HG02623 (cell line): ENCODE measurements at regions not wholly inside any gene's neighbourhood (a gene's known extent, or its start where the extent isn't known, plus 50 kb on each side); places are given as distances from the start of the nearest gene placed in this dataset.

Source experiments
- ATAC-seq: cut with Tn5 transposase; IDR thresholded peaks from one replicate; pipeline ENCODE4 v1.9.1; 2021; ENCODE audit warnings: moderate library complexity; ENCODE audit not compliant: unreplicated experiment

GRCh38 chr1:186557147-186557777 lies 96.3 kb upstream of the PDC start:
- ATAC-seq: no peak

DNA sequence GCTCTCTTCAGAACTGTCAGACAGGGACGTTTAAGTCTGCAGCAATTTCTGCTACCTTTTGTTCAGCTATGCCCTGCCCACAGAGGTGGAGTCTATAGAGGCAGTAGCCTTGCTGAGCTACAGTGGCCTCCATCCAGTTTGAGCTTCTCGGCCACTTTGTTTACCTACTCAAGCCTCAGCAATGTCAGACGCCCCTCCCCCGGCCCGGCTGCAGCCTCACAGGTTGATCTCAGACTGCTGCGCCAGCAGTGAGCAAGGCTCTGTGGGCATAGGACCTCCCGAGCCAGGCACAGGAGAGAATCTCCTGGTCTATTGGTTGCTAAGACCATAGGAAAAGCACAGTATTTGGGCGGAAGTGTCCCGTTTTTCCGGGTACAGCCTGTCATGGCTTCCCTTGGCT lies 89.9 kb upstream of the PDC start:
- ATAC-seq: no peak

- ATAC-seq: no peak
Measured at GRCh38 chr1:186541003-186541402, 80.1 kb upstream of the PDC start.

DNA sequence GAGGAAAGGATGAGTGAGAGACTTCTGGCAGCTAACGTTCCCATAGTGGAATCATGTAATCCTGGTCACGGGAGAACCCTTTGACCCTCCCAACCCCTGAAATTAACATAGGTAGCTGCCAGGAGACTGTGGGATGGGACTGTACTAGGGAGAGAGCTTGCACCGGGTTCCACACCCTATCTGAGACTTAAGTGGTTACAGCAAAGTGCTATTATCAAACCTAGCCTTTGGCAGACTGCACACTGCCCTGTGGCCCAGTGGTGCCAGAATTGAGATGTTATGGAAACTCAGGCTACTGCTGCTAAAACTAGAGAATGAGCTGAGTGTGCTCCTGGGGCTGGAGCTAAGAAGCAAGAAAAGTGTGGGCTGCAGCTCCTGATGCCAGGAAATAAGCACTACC lies 79.6 kb upstream of the PDC start:
- ATAC-seq: no peak

- no peak for ATAC-seq
Measured at GRCh38 chr1:186536273-186536890, 75.5 kb upstream of the PDC start.

- no peak for ATAC-seq
Measured at GRCh38 chr1:186535388-186536133, 74.6 kb upstream of the PDC start.

GRCh38 chr1:186534401-186534800 lies 73.5 kb upstream of the PDC start:
- no peak for ATAC-seq

- no peak for ATAC-seq
Measured at GRCh38 chr1:186532466-186532865, 71.6 kb upstream of the PDC start.

GRCh38 chr1:186531561-186532165 lies 70.7 kb upstream of the PDC start:
- no peak for ATAC-seq

DNA sequence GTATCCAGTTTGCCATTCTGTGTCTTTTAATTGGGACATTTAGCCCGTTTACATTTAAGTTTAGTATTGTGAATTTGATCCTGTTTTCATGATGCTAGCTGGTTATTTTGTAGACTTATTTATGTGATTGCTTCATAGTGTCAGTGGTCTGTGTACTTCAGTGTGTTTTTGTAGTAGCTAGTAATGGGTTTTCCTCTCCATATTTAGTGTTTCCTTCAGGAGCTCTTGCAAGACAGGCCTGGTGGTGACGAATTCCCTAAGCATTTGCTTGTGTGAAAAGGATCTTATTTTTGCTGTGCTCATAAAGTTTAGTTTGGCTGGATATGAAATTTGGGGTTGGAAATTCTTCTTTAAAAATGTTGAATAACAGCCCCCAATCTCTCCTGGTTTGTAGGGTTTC lies 69.2 kb upstream of the PDC start:
- ATAC-seq: no peak

DNA sequence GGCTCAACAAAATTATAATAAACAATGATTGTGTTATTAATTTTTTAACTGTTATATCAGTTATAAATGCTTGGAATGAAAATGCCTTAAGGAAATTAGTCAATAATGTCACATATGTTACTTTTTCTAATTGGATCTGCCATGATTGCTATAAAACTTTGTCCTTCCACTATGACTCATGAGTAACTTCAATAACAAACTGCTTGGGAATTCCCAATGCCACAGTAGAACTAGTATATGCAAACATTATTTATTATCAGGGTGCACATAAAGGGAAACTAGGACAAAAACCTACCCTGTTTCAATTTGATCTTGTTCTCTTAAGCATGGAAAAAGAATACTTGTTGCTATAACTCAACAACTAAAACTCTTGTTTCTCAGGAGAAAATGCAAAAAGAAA lies 59.1 kb upstream of the PDC start:
- no peak for ATAC-seq

DNA sequence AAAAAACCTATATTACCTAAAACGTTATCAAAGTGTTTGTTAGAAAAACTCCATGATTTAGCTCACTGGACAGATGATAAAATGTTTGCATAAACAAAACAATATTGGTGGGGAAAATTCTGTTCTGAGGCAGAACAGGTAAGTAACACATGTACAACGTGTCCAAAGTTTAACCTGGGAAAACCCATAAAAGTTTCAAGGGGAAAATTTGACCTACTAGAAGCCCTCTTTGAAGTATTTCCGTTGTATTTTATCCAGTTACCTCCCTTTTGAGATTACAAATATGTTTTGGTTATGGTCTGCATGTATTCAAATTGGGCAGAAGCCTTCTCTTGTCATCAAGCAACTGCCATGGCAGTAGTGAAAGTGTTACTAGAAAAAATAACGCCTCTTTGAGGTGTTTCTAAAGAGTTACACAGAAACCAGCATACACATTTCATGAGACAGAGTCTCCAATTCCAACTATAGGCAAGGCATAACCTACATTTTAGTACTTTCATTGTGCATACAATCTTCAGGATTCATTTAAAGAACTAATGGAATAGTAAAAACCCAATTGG lies 58.0 kb upstream of the PDC start:
- ATAC-seq: peak; percentile 81

GRCh38 chr1:186518395-186518794 lies 57.5 kb upstream of the PDC start:
- no peak for ATAC-seq

GRCh38 chr1:186514367-186514766 lies 53.5 kb upstream of the PDC start:
- no peak for ATAC-seq

- no peak for ATAC-seq
Measured at GRCh38 chr1:186513526-186513925, 52.6 kb upstream of the PDC start.

DNA sequence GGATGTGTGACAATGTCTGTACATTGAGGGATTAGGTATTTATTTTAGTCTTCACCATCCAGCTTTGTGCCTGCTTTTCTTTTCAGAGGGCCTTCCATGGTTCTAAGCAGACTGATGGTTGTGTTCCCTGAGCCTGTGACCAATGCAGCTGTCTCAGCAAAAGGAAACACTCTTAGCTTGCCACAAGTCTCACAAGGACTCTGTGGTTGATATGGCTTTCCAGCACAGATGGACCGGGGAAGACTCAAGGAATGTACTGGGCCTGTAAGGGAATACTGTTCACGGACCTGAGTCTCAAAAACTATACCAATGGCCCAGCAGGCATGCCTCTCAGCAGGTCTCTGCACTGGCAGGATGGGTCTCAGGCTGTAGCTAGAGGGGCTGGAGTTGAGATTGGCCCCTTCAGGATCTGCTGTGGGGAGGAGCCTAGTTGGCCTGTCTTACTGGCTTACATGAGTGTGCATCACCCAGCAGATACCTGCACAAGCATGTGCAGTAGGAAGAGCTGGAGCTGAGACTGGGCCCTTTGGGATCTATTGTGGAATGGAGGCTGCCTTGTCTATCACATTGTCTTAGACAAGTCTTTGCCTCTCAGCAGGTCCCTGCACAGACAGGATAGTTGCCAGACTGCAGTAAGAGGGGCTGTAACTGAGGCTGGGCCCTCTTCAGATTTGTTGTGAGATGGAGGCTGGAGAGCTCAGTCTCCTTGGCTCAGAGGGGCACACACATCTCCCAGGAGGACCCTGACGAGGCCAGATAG lies 52.0 kb upstream of the PDC start:
- no peak for ATAC-seq

- ATAC-seq: no peak
Measured at GRCh38 chr1:186511761-186512637, 51.1 kb upstream of the PDC start.
